OCI-LY1 (cell line): ENCODE measurements at regions not wholly inside any gene's neighbourhood (a gene's known extent, or its start where the extent isn't known, plus 50 kb on each side); places are given as distances from the start of the nearest gene placed in this dataset.

Experiments
- EZH2 ChIP-seq: fragments of 200-600 bp; sonication (generic), shearing (Covaris generic); IDR thresholded peaks from 2 replicates; pipeline ENCODE4 v1.8.0; 2017; ENCODE audit warnings: borderline replicate concordance, mixed run types, mild to moderate bottlenecking, antibody characterized with exemption, low read length, moderate library complexity, mixed read lengths
- TF ChIP-seq, protein P1 (sequence below): fragments of 200-600 bp; sonication (generic), shearing (Covaris generic); IDR thresholded peaks from 2 replicates; pipeline ENCODE4 v1.5.1; 2017; ENCODE audit warnings: mild to moderate bottlenecking, antibody characterized with exemption, low read length, moderate library complexity, mixed read lengths

- no peak for TF ChIP-seq EZH2
- TF ChIP-seq, protein P1, sequence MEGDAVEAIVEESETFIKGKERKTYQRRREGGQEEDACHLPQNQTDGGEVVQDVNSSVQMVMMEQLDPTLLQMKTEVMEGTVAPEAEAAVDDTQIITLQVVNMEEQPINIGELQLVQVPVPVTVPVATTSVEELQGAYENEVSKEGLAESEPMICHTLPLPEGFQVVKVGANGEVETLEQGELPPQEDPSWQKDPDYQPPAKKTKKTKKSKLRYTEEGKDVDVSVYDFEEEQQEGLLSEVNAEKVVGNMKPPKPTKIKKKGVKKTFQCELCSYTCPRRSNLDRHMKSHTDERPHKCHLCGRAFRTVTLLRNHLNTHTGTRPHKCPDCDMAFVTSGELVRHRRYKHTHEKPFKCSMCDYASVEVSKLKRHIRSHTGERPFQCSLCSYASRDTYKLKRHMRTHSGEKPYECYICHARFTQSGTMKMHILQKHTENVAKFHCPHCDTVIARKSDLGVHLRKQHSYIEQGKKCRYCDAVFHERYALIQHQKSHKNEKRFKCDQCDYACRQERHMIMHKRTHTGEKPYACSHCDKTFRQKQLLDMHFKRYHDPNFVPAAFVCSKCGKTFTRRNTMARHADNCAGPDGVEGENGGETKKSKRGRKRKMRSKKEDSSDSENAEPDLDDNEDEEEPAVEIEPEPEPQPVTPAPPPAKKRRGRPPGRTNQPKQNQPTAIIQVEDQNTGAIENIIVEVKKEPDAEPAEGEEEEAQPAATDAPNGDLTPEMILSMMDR, result no peak
Observed at GRCh38 chr14:31952573-31952972, 124.5 kb upstream of the ARHGAP5 start.
